Suprapubic skin (tissue), 3 donors: ENCODE measurements at regions not wholly inside any gene's neighbourhood (a gene's known extent, or its start where the extent isn't known, plus 50 kb on each side); places are given as distances from the start of the nearest gene placed in this dataset.

Experiments
- POLR2AphosphoS5 ChIP-seq, 3 donors: sonication (generic); formaldehyde crosslinking; IDR thresholded peaks; one replicate each; pipeline ENCODE4 v1.6.1; 2017; ENCODE audit warnings: antibody characterized with exemption in 3 of 3
- TF ChIP-seq, protein P1 (sequence below), 2 donors: fragments of 200-600 bp in 1 of 2; fragments of 450-650 bp in 1 of 2; sonication (generic) in 1 of 2; IDR thresholded peaks; one replicate each; pipeline ENCODE4 v1.5.1; 2016 to 2019; ENCODE audit warnings: antibody characterized with exemption in 2 of 2, mild to moderate bottlenecking in 1 of 2, moderate library complexity in 1 of 2

DNA sequence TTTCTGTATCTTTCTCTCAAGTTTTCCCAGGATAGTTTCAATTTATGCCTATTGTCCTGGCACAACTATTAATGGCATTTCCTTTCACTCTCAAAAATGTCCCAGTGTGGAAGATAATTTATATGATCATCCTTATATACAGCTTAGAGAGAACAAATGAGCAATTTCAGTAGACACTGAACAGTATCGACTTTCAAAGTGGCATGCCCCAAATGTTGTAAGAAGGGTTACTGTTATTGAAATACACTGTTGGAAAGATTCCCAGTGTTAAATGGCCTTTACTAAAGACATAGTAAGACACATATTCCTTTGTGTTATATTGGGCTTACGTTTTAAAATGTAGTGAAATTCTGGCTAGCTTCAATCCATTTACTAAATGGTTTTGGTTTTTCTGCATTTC lies 202.3 kb upstream of the CDKN3 start:
- TF ChIP-seq, protein P1, sequence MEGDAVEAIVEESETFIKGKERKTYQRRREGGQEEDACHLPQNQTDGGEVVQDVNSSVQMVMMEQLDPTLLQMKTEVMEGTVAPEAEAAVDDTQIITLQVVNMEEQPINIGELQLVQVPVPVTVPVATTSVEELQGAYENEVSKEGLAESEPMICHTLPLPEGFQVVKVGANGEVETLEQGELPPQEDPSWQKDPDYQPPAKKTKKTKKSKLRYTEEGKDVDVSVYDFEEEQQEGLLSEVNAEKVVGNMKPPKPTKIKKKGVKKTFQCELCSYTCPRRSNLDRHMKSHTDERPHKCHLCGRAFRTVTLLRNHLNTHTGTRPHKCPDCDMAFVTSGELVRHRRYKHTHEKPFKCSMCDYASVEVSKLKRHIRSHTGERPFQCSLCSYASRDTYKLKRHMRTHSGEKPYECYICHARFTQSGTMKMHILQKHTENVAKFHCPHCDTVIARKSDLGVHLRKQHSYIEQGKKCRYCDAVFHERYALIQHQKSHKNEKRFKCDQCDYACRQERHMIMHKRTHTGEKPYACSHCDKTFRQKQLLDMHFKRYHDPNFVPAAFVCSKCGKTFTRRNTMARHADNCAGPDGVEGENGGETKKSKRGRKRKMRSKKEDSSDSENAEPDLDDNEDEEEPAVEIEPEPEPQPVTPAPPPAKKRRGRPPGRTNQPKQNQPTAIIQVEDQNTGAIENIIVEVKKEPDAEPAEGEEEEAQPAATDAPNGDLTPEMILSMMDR (IDR thresholded peaks at IDR 0.05) = no peak
- TF ChIP-seq POLR2AphosphoS5 (IDR thresholded peaks at IDR 0.05) = no peak
